HepG2 (cell line): ENCODE measurements at regions not wholly inside any gene's neighbourhood (a gene's known extent, or its start where the extent isn't known, plus 50 kb on each side); places are given as distances from the start of the nearest gene placed in this dataset.

Experiments
- AKAP8 ChIP-seq: sonication (generic); formaldehyde crosslinking; IDR thresholded peaks from 2 replicates; pipeline ENCODE4 v1.5.1; 2020; ENCODE audit warnings: mild to moderate bottlenecking, missing genetic modification reagents
- NFE2L2 ChIP-seq: fragments of 150-350 bp; IDR thresholded peaks from 2 replicates; pipeline ENCODE4 v1.6.1; 2014; ENCODE audit warnings: low read length
- SRSF9 ChIP-seq: fragments of 200-400 bp; formaldehyde crosslinking; IDR thresholded peaks from 2 replicates; pipeline ENCODE4 v1.6.1; 2018; ENCODE audit warnings: borderline replicate concordance, mild to moderate bottlenecking, low read depth, low read length; ENCODE audit not compliant: insufficient read depth, poor library complexity, severe bottlenecking
- ZNF121 ChIP-seq: sonication (generic); formaldehyde crosslinking; IDR thresholded peaks from 2 replicates; pipeline ENCODE4 v1.5.0; 2020; ENCODE audit warnings: mild to moderate bottlenecking, missing genetic modification reagents
- ZNF292 ChIP-seq: sonication (generic); formaldehyde crosslinking; IDR thresholded peaks from 2 replicates; pipeline ENCODE4 v1.8.1; 2022; ENCODE audit warnings: mild to moderate bottlenecking, low read depth, missing genetic modification reagents, borderline replicate concordance
- ZNF792 ChIP-seq: IDR thresholded peaks from 2 replicates; pipeline ENCODE4 v1.6.1; 2016
- TF ChIP-seq, protein P1 (sequence below): sonication (generic); formaldehyde crosslinking; IDR thresholded peaks from 2 replicates; pipeline ENCODE4 v1.9.0; 2021; ENCODE audit warnings: missing genetic modification reagents, mild to moderate bottlenecking, borderline replicate concordance
- TF ChIP-seq, protein P2 (sequence below): sonication (generic); formaldehyde crosslinking; IDR thresholded peaks from 2 replicates; pipeline ENCODE4 v1.5.0; 2020; ENCODE audit warnings: mild to moderate bottlenecking, missing genetic modification reagents
- TF ChIP-seq, protein P3 (sequence below): IDR thresholded peaks from 2 replicates; pipeline ENCODE4 v1.6.1; 2012; ENCODE audit warnings: low read depth, low read length, improper control_type of control experiment

DNA sequence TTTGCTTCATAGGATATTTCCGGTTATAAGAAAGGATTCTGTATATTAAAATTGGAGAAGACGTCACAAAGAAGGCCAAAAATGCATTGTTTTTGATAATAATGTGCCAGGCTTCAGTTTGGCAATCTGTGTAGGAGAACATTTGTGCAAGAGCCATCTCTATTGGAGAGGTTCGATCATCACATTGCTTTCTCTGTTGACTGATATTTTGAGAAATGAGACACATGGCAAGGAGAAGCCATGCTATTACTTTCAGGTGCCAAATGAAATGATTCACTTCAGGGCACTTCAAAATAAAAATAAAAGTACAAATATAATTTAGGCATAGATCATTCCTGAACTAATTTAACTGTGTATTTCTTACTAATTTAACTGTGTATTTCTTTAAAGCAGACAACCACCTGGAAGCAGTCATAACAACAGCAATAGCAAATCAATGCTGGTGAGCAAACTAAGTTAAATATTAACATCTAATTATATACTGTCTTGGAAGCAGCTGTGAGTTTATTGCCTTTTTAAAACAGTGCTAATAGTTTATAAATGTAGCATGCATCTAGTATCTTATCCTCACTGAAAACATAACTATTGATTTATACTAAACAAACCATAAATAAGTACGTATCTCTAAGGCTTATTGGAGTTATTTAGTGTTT, 50.2 kb upstream of the CHST9 start (continued):
- TF ChIP-seq, protein P1, sequence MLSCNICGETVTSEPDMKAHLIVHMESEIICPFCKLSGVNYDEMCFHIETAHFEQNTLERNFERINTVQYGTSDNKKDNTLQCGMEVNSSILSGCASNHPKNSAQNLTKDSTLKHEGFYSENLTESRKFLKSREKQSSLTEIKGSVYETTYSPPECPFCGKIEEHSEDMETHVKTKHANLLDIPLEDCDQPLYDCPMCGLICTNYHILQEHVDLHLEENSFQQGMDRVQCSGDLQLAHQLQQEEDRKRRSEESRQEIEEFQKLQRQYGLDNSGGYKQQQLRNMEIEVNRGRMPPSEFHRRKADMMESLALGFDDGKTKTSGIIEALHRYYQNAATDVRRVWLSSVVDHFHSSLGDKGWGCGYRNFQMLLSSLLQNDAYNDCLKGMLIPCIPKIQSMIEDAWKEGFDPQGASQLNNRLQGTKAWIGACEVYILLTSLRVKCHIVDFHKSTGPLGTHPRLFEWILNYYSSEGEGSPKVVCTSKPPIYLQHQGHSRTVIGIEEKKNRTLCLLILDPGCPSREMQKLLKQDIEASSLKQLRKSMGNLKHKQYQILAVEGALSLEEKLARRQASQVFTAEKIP (CRISPR knock-in tag): no peak
- TF ChIP-seq, protein P2, sequence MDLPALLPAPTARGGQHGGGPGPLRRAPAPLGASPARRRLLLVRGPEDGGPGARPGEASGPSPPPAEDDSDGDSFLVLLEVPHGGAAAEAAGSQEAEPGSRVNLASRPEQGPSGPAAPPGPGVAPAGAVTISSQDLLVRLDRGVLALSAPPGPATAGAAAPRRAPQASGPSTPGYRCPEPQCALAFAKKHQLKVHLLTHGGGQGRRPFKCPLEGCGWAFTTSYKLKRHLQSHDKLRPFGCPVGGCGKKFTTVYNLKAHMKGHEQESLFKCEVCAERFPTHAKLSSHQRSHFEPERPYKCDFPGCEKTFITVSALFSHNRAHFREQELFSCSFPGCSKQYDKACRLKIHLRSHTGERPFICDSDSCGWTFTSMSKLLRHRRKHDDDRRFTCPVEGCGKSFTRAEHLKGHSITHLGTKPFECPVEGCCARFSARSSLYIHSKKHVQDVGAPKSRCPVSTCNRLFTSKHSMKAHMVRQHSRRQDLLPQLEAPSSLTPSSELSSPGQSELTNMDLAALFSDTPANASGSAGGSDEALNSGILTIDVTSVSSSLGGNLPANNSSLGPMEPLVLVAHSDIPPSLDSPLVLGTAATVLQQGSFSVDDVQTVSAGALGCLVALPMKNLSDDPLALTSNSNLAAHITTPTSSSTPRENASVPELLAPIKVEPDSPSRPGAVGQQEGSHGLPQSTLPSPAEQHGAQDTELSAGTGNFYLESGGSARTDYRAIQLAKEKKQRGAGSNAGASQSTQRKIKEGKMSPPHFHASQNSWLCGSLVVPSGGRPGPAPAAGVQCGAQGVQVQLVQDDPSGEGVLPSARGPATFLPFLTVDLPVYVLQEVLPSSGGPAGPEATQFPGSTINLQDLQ (CRISPR knock-in tag): no peak
- TF ChIP-seq SRSF9 (no peak), ZNF121 (no peak), ZNF292 (CRISPR knock-in tag) (no peak), AKAP8 (no peak), NFE2L2 (no peak), ZNF792 (CRISPR knock-in tag) (no peak)
- TF ChIP-seq, protein P3, sequence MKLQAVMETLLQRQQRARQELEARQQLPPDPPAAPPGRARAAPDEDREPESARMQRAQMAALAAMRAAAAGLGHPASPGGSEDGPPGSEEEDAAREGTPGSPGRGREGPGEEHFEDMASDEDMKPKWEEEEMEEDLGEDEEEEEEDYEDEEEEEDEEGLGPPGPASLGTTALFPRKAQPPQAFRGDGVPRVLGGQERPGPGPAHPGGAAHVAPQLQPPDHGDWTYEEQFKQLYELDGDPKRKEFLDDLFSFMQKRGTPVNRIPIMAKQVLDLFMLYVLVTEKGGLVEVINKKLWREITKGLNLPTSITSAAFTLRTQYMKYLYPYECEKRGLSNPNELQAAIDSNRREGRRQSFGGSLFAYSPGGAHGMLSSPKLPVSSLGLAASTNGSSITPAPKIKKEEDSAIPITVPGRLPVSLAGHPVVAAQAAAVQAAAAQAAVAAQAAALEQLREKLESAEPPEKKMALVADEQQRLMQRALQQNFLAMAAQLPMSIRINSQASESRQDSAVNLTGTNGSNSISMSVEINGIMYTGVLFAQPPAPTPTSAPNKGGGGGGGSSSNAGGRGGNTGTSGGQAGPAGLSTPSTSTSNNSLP: no peak
